Natural killer cell (primary cell): ENCODE measurements at regions not wholly inside any gene's neighbourhood (a gene's known extent, or its start where the extent isn't known, plus 50 kb on each side); places are given as distances from the start of the nearest gene placed in this dataset.

Experiments used
- ATAC-seq, 3 donors: fragments of 150-1000 bp in 2 of 3; fragments of 200-7000 bp in 1 of 3; cut with Tn5 transposase; 1 replicate in 1 of 3; 2 replicates in 2 of 3; pipeline ENCODE4 v1.10.0; 2021; ENCODE audit warnings: mild to moderate bottlenecking in 2 of 3, moderate library complexity in 2 of 3
- DNase-seq, 2 donors: peaks; one replicate each; pipeline versions ENCODE4 v3.0.0 to v3.0.0-alpha.2; 2013 to 2021; ENCODE audit warnings: mixed read lengths in 1 of 2
- H3K27ac ChIP-seq: one replicate; pipeline ENCODE4 v1.5.1; 2013; ENCODE audit warnings: mild to moderate bottlenecking, low read length
- H3K27me3 ChIP-seq: one replicate; pipeline ENCODE4 v1.6.1; 2013; ENCODE audit warnings: low read length; ENCODE audit not compliant: control insufficient read depth, insufficient read depth
- H3K36me3 ChIP-seq: one replicate; pipeline ENCODE4 v1.6.1; 2013; ENCODE audit warnings: low read length; ENCODE audit not compliant: control insufficient read depth, insufficient read depth
- H3K4me1 ChIP-seq: one replicate; pipeline ENCODE4 v1.6.1; 2013; ENCODE audit warnings: low read length; ENCODE audit not compliant: control insufficient read depth, insufficient read depth
- H3K4me3 ChIP-seq: one replicate; pipeline ENCODE4 v1.5.1; 2013; ENCODE audit warnings: low read length
- H3K9me3 ChIP-seq: one replicate; pipeline ENCODE4 v1.6.1; 2013; ENCODE audit warnings: low read length; ENCODE audit not compliant: control insufficient read depth, insufficient read depth
- H3K27ac Mint-ChIP-seq, 2 donors: one replicate each; pipeline ENCODE4 v1.8.0; 2022; ENCODE audit warnings: mild to moderate bottlenecking in 2 of 2, mixed read lengths in 2 of 2, moderate library complexity in 1 of 2
- H3K27me3 Mint-ChIP-seq, 2 donors: one replicate each; pipeline ENCODE4 v1.8.0; 2022; ENCODE audit warnings: low read depth in 2 of 2, mixed read lengths in 2 of 2
- H3K36me3 Mint-ChIP-seq: one replicate; pipeline ENCODE4 v1.8.0; 2022; ENCODE audit warnings: mixed read lengths
- H3K4me1 Mint-ChIP-seq, 2 donors: one replicate each; pipeline ENCODE4 v1.8.0; 2022; ENCODE audit warnings: mixed read lengths in 2 of 2
- H3K4me3 Mint-ChIP-seq: one replicate; pipeline ENCODE4 v1.8.0; 2022; ENCODE audit warnings: mild to moderate bottlenecking, moderate library complexity, mixed read lengths
- H3K9me3 Mint-ChIP-seq, 2 donors: one replicate each; pipeline ENCODE4 v1.8.0; 2022; ENCODE audit warnings: mixed read lengths in 2 of 2
- CTCF ChIP-seq: fragments of 200-600 bp; IDR thresholded peaks from one replicate; pipeline ENCODE4 v1.8.0; 2022; ENCODE audit warnings: antibody characterized with exemption
- WGBS: methylation state at CpG from one replicate; pipeline ENCODE4 v1.1.7; 2013; ENCODE audit warnings: missing lambda C conversion rate; ENCODE audit not compliant: insufficient coverage; 5-methylcytosine and 5-hydroxymethylcytosine counted together
- intact Hi-C: fragments of 100-400 bp; cut with micrococcal nuclease; formaldehyde crosslinking; loops from one replicate; pipeline ENCODE4 v1.14.2; 2022

GRCh38 chr21:26653430-26653829 is 80.3 kb upstream of the CYYR1 start:
- Mint-ChIP-seq H3K4me3 (no peak overlapping the region), H3K36me3 (no peaks in the 10 kb centered on the region), H3K27ac (no peak overlapping the region), H3K4me1 (no peaks in the 10 kb centered on the region), H3K27me3 (no peaks in the 10 kb centered on the region), H3K9me3 (peaks cover 0 to 9% of the 10 kb centered on the region in 2 donors)
- no peak overlapping the region for H3K27ac ChIP-seq
- no peaks in the 10 kb centered on the region for H3K36me3 ChIP-seq
- intact Hi-C loops: no loop called here
- 80% methylated on average over 5 of the region's 5 CpGs for WGBS
- DNase-seq (no peak), ATAC-seq (no peak)
- no peaks in the 10 kb centered on the region for H3K9me3 ChIP-seq
- no peak overlapping the region for H3K4me3 ChIP-seq
- no peaks in the 10 kb centered on the region for H3K27me3 ChIP-seq
- no peak for TF ChIP-seq CTCF
- no peaks in the 10 kb centered on the region for H3K4me1 ChIP-seq

- no peak overlapping the region for H3K27ac Mint-ChIP-seq
Observed at GRCh38 chr21:26652854-26653253, 79.8 kb upstream of the CYYR1 start.

GRCh38 chr21:26641062-26641461 is 68.0 kb upstream of the CYYR1 start:
- Histone ChIP-seq H3K4me3 (no peak overlapping the region), H3K36me3 (no peaks in the 10 kb centered on the region), H3K4me1 (no peaks in the 10 kb centered on the region), H3K27me3 (no peaks in the 10 kb centered on the region), H3K27ac (no peak overlapping the region), H3K9me3 (no peaks in the 10 kb centered on the region)
- no peak for ATAC-seq
- H3K27ac Mint-ChIP-seq: no peak overlapping the region
- H3K36me3 Mint-ChIP-seq: no peaks in the 10 kb centered on the region
- WGBS: 91% methylated on average over 1 of the region's 1 CpG
- no peak overlapping the region for H3K4me3 Mint-ChIP-seq
- intact Hi-C loops: no loop called here
- H3K9me3 Mint-ChIP-seq: peaks cover 3 to 4% of the 10 kb centered on the region in 2 donors
- no peaks in the 10 kb centered on the region for H3K27me3 Mint-ChIP-seq
- H3K4me1 Mint-ChIP-seq: no peaks in the 10 kb centered on the region
- TF ChIP-seq CTCF: no peak
- no peak for DNase-seq

More at GRCh38 chr21:26652854-26653253, 79.8 kb upstream of the CYYR1 start:
- Mint-ChIP-seq H3K4me1 (no peaks in the 10 kb centered on the region), H3K4me3 (no peak overlapping the region), H3K36me3 (no peaks in the 10 kb centered on the region), H3K9me3 (peaks cover 0 to 6% of the 10 kb centered on the region in 2 donors), H3K27me3 (no peaks in the 10 kb centered on the region)
- no peaks in the 10 kb centered on the region for H3K9me3 ChIP-seq
- H3K36me3 ChIP-seq: no peaks in the 10 kb centered on the region
- intact Hi-C loops: no loop called here
- DNase-seq (no peak), ATAC-seq (no peak)
- H3K4me3 ChIP-seq: no peak overlapping the region
- no peak for TF ChIP-seq CTCF
- WGBS: no CpG with 5 or more reads among the region's 1 CpG
- no peaks in the 10 kb centered on the region for H3K4me1 ChIP-seq
- H3K27me3 ChIP-seq: no peaks in the 10 kb centered on the region
- H3K27ac ChIP-seq: no peak overlapping the region

GRCh38 chr21:26637201-26637745 is 64.2 kb upstream of the CYYR1 start:
- Histone ChIP-seq H3K4me3 (no peak overlapping the region), H3K4me1 (no peaks in the 10 kb centered on the region), H3K27ac (no peak overlapping the region), H3K27me3 (no peaks in the 10 kb centered on the region), H3K36me3 (no peaks in the 10 kb centered on the region), H3K9me3 (no peaks in the 10 kb centered on the region)
- H3K9me3 Mint-ChIP-seq: peaks cover 3 to 5% of the 10 kb centered on the region in 2 donors
- WGBS: 100% methylated on average over 2 of the region's 4 CpGs
- no peaks in the 10 kb centered on the region for H3K4me1 Mint-ChIP-seq
- no peak overlapping the region for H3K27ac Mint-ChIP-seq
- intact Hi-C loops: no loop called here
- no peak for TF ChIP-seq CTCF
- DNase-seq (no peak), ATAC-seq (no peak)
- H3K36me3 Mint-ChIP-seq: no peaks in the 10 kb centered on the region
- no peak overlapping the region for H3K4me3 Mint-ChIP-seq
- H3K27me3 Mint-ChIP-seq: no peaks in the 10 kb centered on the region
